PC-9 (cell line): ENCODE measurements at regions not wholly inside any gene's neighbourhood (a gene's known extent, or its start where the extent isn't known, plus 50 kb on each side); places are given as distances from the start of the nearest gene placed in this dataset.

ENCODE experiments used
- EZH2 ChIP-seq: fragments of 200-600 bp; sonication (generic); IDR thresholded peaks from 2 replicates; pipeline ENCODE4 v1.8.0; 2017; ENCODE audit warnings: antibody characterized with exemption, low read depth
- TF ChIP-seq, protein P1 (sequence below): fragments of 200-600 bp; sonication (generic); conservative IDR thresholded peaks from 2 replicates; pipeline ENCODE4 v1.6.1; 2017; ENCODE audit warnings: mixed run types, antibody characterized with exemption, mild to moderate bottlenecking, moderate library complexity

DNA sequence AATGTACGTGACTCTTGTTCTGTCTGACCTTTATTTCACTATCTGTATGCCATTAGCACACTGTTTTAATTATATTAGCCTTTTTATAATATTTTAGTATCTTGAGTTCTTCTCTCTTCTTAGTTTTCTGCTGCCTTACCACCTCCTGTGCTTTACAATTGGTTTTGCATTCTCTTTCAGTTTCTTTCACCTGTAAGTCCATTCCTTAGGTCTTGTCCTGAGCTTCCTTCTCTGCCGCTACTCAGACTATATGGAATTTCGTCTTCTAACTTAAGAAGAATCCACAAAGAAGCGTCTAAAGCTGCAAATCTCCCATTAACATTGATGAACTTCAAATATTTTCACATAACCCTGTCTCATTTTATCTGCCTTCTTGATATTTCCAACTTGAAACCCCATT lies 642.9 kb downstream of the MAT2B start:
- TF ChIP-seq, protein P1, sequence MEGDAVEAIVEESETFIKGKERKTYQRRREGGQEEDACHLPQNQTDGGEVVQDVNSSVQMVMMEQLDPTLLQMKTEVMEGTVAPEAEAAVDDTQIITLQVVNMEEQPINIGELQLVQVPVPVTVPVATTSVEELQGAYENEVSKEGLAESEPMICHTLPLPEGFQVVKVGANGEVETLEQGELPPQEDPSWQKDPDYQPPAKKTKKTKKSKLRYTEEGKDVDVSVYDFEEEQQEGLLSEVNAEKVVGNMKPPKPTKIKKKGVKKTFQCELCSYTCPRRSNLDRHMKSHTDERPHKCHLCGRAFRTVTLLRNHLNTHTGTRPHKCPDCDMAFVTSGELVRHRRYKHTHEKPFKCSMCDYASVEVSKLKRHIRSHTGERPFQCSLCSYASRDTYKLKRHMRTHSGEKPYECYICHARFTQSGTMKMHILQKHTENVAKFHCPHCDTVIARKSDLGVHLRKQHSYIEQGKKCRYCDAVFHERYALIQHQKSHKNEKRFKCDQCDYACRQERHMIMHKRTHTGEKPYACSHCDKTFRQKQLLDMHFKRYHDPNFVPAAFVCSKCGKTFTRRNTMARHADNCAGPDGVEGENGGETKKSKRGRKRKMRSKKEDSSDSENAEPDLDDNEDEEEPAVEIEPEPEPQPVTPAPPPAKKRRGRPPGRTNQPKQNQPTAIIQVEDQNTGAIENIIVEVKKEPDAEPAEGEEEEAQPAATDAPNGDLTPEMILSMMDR = no peak
- TF ChIP-seq EZH2 = no peak
